IMR-90 (cell line): ENCODE measurements at regions not wholly inside any gene's neighbourhood (a gene's known extent, or its start where the extent isn't known, plus 50 kb on each side); places are given as distances from the start of the nearest gene placed in this dataset.

Source experiments
- ATAC-seq: fragments of 200-7000 bp; cut with Tn5 transposase; 2 replicates; pipeline ENCODE4 v1.9.1; 2020; ENCODE audit warnings: low read depth, mild to moderate bottlenecking, moderate library complexity
- BruUV-seq: library from RNA; stranded (reverse); fragments of 400-500 nt; replicated peaks from 2 replicates; lab custom pipeline; 2021; lab: Mats Ljungman, UMichigan
- CTCF ChIA-PET: fragments of 300-600 bp; formaldehyde crosslinking; extraction: SDS; loops from one replicate; lab custom pipeline; 2021; ENCODE audit warnings: antibody characterized with exemption; lab: Yijun Ruan, JAX
- POLR2A ChIA-PET: fragments of 300-600 bp; sonication (Branson Sonifier 250); formaldehyde crosslinking; loops from one replicate; lab custom pipeline; 2022; ENCODE audit warnings: antibody characterized with exemption; ENCODE audit not compliant: unreplicated experiment; lab: Charles Lee
- DNase-seq: peaks from one replicate; pipeline ENCODE4 v3.0.0; 2013
- H2AFZ ChIP-seq: replicated peaks from 2 replicates; pipeline ENCODE3; 2013; ENCODE audit warnings: low read length, mild to moderate bottlenecking; ENCODE audit not compliant: poor library complexity
- H2AK5ac ChIP-seq: 2 replicates; pipeline ENCODE4 v1.6.1; 2013; ENCODE audit warnings: low read depth, low read length, inconsistent platforms
- H2AK9ac ChIP-seq: replicated peaks from 2 replicates; pipeline ENCODE3; 2013; ENCODE audit warnings: mild to moderate bottlenecking, low read depth, low read length, moderate library complexity; ENCODE audit not compliant: poor library complexity
- H2BK120ac ChIP-seq: 2 replicates; pipeline ENCODE4 v1.6.1; 2013; ENCODE audit warnings: low read depth, low read length, inconsistent platforms
- H2BK15ac ChIP-seq: 3 replicates; pipeline ENCODE4 v1.6.1; 2013; ENCODE audit warnings: low read depth, low read length, inconsistent platforms
- H2BK20ac ChIP-seq: 2 replicates; pipeline ENCODE4 v1.6.1; 2013; ENCODE audit warnings: low read depth, mild to moderate bottlenecking, inconsistent platforms, low read length, moderate library complexity
- H2BK5ac ChIP-seq: 2 replicates; pipeline ENCODE4 v1.6.1; 2013; ENCODE audit warnings: mild to moderate bottlenecking, low read depth, low read length, inconsistent platforms; ENCODE audit not compliant: poor library complexity, severe bottlenecking
- H3K14ac ChIP-seq: replicated peaks from 2 replicates; pipeline ENCODE4 v1.6.1; 2013; ENCODE audit warnings: low read depth, low read length, inconsistent platforms
- H3K18ac ChIP-seq: 2 replicates; pipeline ENCODE4 v1.6.1; 2013; ENCODE audit warnings: low read depth, low read length, control low read depth
- H3K23ac ChIP-seq: 2 replicates; pipeline ENCODE4 v1.6.1; 2013; ENCODE audit warnings: low read depth, low read length, inconsistent platforms
- H3K27ac ChIP-seq: 2 replicates; pipeline ENCODE4 v1.5.1; 2013; ENCODE audit warnings: mild to moderate bottlenecking, control low read depth, low read length; ENCODE audit not compliant: insufficient read depth
- H3K27me3 ChIP-seq: 2 replicates; pipeline ENCODE4 v1.6.1; 2013; ENCODE audit warnings: low read length; ENCODE audit not compliant: control insufficient read depth, insufficient read depth
- H3K36me3 ChIP-seq: 2 replicates; pipeline ENCODE4 v1.6.1; 2013; ENCODE audit warnings: low read length, mixed read lengths; ENCODE audit not compliant: control insufficient read depth, insufficient read depth
- H3K4ac ChIP-seq: 2 replicates; pipeline ENCODE4 v1.6.1; 2013; ENCODE audit warnings: low read depth, low read length, inconsistent platforms
- H3K4me1 ChIP-seq: 2 replicates; pipeline ENCODE4 v1.6.1; 2013; ENCODE audit warnings: low read length, mixed read lengths; ENCODE audit not compliant: control insufficient read depth, insufficient read depth
- H3K4me2 ChIP-seq: 2 replicates; pipeline ENCODE4 v1.6.1; 2013; ENCODE audit warnings: low read depth, mild to moderate bottlenecking, control low read depth, low read length, moderate library complexity
- H3K4me3 ChIP-seq: 2 replicates; pipeline ENCODE4 v1.5.1; 2013; ENCODE audit warnings: low read depth, mild to moderate bottlenecking, control low read depth, low read length, moderate library complexity; ENCODE audit not compliant: insufficient read depth
- H3K56ac ChIP-seq: 2 replicates; pipeline ENCODE4 v1.6.1; 2013; ENCODE audit warnings: low read length, inconsistent platforms; ENCODE audit not compliant: insufficient read depth; ENCODE audit errors: extremely low read depth
- H3K79me1 ChIP-seq, 2 experiments: 2 replicates each; pipeline ENCODE4 v1.6.1; 2013; ENCODE audit warnings: low read length in 2 of 2, inconsistent platforms in 1 of 2, low read depth in 1 of 2
- H3K9ac ChIP-seq: 2 replicates; pipeline ENCODE4 v1.6.1; 2013; ENCODE audit warnings: low read depth, low read length, control low read depth
- H3K9me1 ChIP-seq: 2 replicates; pipeline ENCODE4 v1.6.1; 2013; ENCODE audit warnings: low read length, inconsistent platforms; ENCODE audit not compliant: insufficient read depth
- H3K9me3 ChIP-seq: 2 replicates; pipeline ENCODE4 v1.6.1; 2013; ENCODE audit warnings: low read length; ENCODE audit not compliant: control insufficient read depth, insufficient read depth
- H4K20me1 ChIP-seq: 2 replicates; pipeline ENCODE4 v1.6.1; 2013; ENCODE audit warnings: low read length, inconsistent platforms; ENCODE audit not compliant: insufficient read depth
- H4K5ac ChIP-seq: 2 replicates; pipeline ENCODE4 v1.6.1; 2013; ENCODE audit warnings: mild to moderate bottlenecking, low read depth, low read length, control low read depth
- H4K8ac ChIP-seq, 2 experiments: 2 replicates each; pipeline ENCODE4 v1.6.1; 2013; ENCODE audit warnings: low read depth in 2 of 2, low read length in 2 of 2, control low read depth in 1 of 2, inconsistent platforms in 1 of 2
- H4K91ac ChIP-seq: 2 replicates; pipeline ENCODE4 v1.6.1; 2013; ENCODE audit warnings: low read depth, low read length, inconsistent platforms; ENCODE audit not compliant: insufficient read depth
- BHLHE40 ChIP-seq: fragments of 150-350 bp; IDR thresholded peaks from 2 replicates; pipeline ENCODE4 v1.6.1; 2016; ENCODE audit warnings: mild to moderate bottlenecking, low read depth, low read length
- CEBPB ChIP-seq: IDR thresholded peaks from 2 replicates; pipeline ENCODE4 v1.6.1; 2012; ENCODE audit warnings: low read depth, low read length, improper control_type of control experiment
- CHD1 ChIP-seq: IDR thresholded peaks from 2 replicates; pipeline ENCODE4 v1.6.1; 2012; ENCODE audit warnings: low read depth, low read length, improper control_type of control experiment
- ELK1 ChIP-seq: fragments of 150-350 bp; IDR thresholded peaks from 2 replicates; pipeline ENCODE4 v1.6.1; 2016; ENCODE audit warnings: low read depth, mild to moderate bottlenecking, low read length, moderate library complexity, borderline replicate concordance
- FOS ChIP-seq: fragments of 150-350 bp; IDR thresholded peaks from 2 replicates; pipeline ENCODE4 v1.6.1; 2016; ENCODE audit warnings: low read depth, low read length
- MAZ ChIP-seq: IDR thresholded peaks from 2 replicates; pipeline ENCODE4 v1.6.1; 2012; ENCODE audit warnings: low read depth, mild to moderate bottlenecking, low read length, improper control_type of control experiment, moderate library complexity, borderline replicate concordance
- POLR2A ChIP-seq: IDR thresholded peaks from 2 replicates; pipeline ENCODE4 v1.6.1; 2012; ENCODE audit warnings: mild to moderate bottlenecking, low read depth, low read length
- RCOR1 ChIP-seq: IDR thresholded peaks from 2 replicates; pipeline ENCODE4 v1.6.1; 2012; ENCODE audit warnings: mild to moderate bottlenecking, low read length, improper control_type of control experiment; ENCODE audit not compliant: insufficient replicate concordance
- SMC3 ChIP-seq: fragments of 150-350 bp; IDR thresholded peaks from 2 replicates; pipeline ENCODE4 v1.6.1; 2016; ENCODE audit warnings: low read depth, mild to moderate bottlenecking, antibody characterized with exemption, low read length, moderate library complexity
- WGBS, 2 experiments: methylation state at CpG; one replicate each; pipeline versions ENCODE4 v1.1.5 to v1.1.7; 2013; ENCODE audit warnings: missing lambda C conversion rate in 2 of 2; ENCODE audit not compliant: insufficient read length in 1 of 2; ENCODE audit errors: extremely low coverage in 2 of 2; 5-methylcytosine and 5-hydroxymethylcytosine counted together
- dilution Hi-C: fragments of 300-500 bp; cut with HindIII; formaldehyde crosslinking; loops from one replicate; pipeline ENCODE4 v1.14.3; 2018; ENCODE audit warnings: low sequenced_read_pairs; ENCODE audit not compliant: unreplicated experiment
- in situ Hi-C: fragments of 300-500 bp; cut with MboI; formaldehyde crosslinking; loops from 3 replicates; pipeline ENCODE4 v1.14.3; 2019; ENCODE audit warnings: low sequenced_read_pairs, inconsistent platforms, mixed read lengths
- intact Hi-C: fragments of 100-400 bp; cut with micrococcal nuclease; formaldehyde crosslinking; loops from 2 replicates; pipeline ENCODE4 v1.10.0; 2022
- TF ChIP-seq, protein P1 (sequence below): conservative IDR thresholded peaks from 2 replicates; pipeline ENCODE4 v1.5.1; 2012; ENCODE audit warnings: mild to moderate bottlenecking, low read depth, low read length, improper control_type of control experiment

DNA sequence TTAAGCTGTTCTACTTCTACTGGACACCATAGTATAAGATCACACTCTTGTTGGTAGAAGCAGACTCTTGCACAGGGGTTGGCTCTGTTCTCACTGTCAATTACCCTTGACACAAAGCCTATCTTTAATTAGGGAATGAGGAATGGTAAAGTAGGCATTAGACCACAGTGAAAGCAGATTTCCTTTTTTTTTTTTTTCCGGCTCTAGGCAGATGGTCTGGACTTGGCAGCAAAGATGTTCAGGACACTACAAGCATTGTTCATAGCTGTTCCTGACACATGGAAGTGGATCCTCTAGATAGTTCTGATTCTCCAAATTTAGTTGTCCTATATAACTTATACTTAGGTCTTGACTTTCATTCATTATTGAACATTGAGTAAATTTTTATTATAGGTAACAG is 672.2 kb upstream of the CELF4 start:
- POLR2A ChIA-PET, result no interaction called here
- ATAC-seq (no peak), DNase-seq (no peak)
- Histone ChIP-seq H4K91ac (no peak overlapping the region), H2BK5ac (no peak overlapping the region), H3K36me3 (no peaks in the 10 kb centered on the region), H3K9me3 (peaks cover 3% of the 10 kb centered on the region), H2AK9ac (no peak overlapping the region), H3K9ac (no peak overlapping the region), H2BK20ac (no peak overlapping the region), H2BK120ac (no peak overlapping the region), H3K27me3 (no peaks in the 10 kb centered on the region), H3K23ac (no peak overlapping the region), H3K4me2 (no peak overlapping the region), H3K14ac (no peak overlapping the region), H3K9me1 (no peaks in the 10 kb centered on the region), H3K79me1 (no peaks in the 10 kb centered on the region), H4K20me1 (no peaks in the 10 kb centered on the region), H2AFZ (no peak overlapping the region), H3K4me3 (no peak overlapping the region), H4K8ac (no peak overlapping the region), H4K5ac (no peak overlapping the region), H3K56ac (no peak overlapping the region), H2BK15ac (no peak overlapping the region), H3K4me1 (no peaks in the 10 kb centered on the region), H2AK5ac (no peak overlapping the region), H3K18ac (no peak overlapping the region), H3K27ac (no peak overlapping the region), H3K4ac (no peak overlapping the region)
- dilution Hi-C loops (no loop called here), in situ Hi-C loops (no loop called here), intact Hi-C loops (no loop called here)
- no TSS peak for BruUV-seq
- CTCF ChIA-PET, result no interaction called here
- no peak for TF ChIP-seq CHD1
- TF ChIP-seq BHLHE40, result no peak
- no peak for TF ChIP-seq ELK1
- TF ChIP-seq CEBPB, result no peak
- TF ChIP-seq RCOR1, result no peak
- no peak for TF ChIP-seq FOS
- TF ChIP-seq SMC3, result no peak
- TF ChIP-seq POLR2A, result no peak
- TF ChIP-seq, protein P1, sequence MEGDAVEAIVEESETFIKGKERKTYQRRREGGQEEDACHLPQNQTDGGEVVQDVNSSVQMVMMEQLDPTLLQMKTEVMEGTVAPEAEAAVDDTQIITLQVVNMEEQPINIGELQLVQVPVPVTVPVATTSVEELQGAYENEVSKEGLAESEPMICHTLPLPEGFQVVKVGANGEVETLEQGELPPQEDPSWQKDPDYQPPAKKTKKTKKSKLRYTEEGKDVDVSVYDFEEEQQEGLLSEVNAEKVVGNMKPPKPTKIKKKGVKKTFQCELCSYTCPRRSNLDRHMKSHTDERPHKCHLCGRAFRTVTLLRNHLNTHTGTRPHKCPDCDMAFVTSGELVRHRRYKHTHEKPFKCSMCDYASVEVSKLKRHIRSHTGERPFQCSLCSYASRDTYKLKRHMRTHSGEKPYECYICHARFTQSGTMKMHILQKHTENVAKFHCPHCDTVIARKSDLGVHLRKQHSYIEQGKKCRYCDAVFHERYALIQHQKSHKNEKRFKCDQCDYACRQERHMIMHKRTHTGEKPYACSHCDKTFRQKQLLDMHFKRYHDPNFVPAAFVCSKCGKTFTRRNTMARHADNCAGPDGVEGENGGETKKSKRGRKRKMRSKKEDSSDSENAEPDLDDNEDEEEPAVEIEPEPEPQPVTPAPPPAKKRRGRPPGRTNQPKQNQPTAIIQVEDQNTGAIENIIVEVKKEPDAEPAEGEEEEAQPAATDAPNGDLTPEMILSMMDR, result no peak
- TF ChIP-seq MAZ, result no peak
- no CpG with 5 or more reads among the region's 1 CpG for WGBS, 2 experiments
